ENCODE measurements at regions not wholly inside any gene's neighbourhood (a gene's known extent, or its start where the extent isn't known, plus 50 kb on each side); places are given as distances from the start of the nearest gene placed in this dataset.

GRCh38 chr13:44184740-44185139, 188.9 kb upstream of the SERP2 start:
- TF ChIP-seq CTCF (IDR thresholded peaks at IDR 0.05) (no peak), POLR2A (IDR thresholded peaks at IDR 0.05) (no peak)
